HepG2 (cell line): ENCODE measurements at regions not wholly inside any gene's neighbourhood (a gene's known extent, or its start where the extent isn't known, plus 50 kb on each side); places are given as distances from the start of the nearest gene placed in this dataset.

ENCODE experiments used
- ADNP ChIP-seq: sonication (generic); formaldehyde crosslinking; IDR thresholded peaks from 2 replicates; pipeline ENCODE4 v1.4.0; 2020; ENCODE audit warnings: missing genetic modification reagents
- HDAC1 ChIP-seq: sonication (generic); formaldehyde crosslinking; IDR thresholded peaks from 2 replicates; pipeline ENCODE4 v1.5.1; 2020; ENCODE audit warnings: mild to moderate bottlenecking, missing genetic modification reagents
- IRF2 ChIP-seq: IDR thresholded peaks from 2 replicates; pipeline ENCODE4 v1.6.1; 2018; ENCODE audit warnings: missing genetic modification reagents, missing compliant biosample characterization
- KAT2B ChIP-seq: fragments of 150-350 bp; IDR thresholded peaks from 2 replicates; pipeline ENCODE4 v1.6.1; 2014; ENCODE audit warnings: low read depth, low read length, borderline replicate concordance
- PLRG1 ChIP-seq: fragments of 450-650 bp; conservative IDR thresholded peaks from 2 replicates; pipeline ENCODE4 v1.6.1; 2016
- POLR2AphosphoS5 ChIP-seq: IDR thresholded peaks from 2 replicates; pipeline ENCODE4 v1.6.1; 2012; ENCODE audit warnings: low read depth, low read length
- SNRNP70 ChIP-seq: fragments of 200-400 bp; formaldehyde crosslinking; IDR thresholded peaks from 2 replicates; pipeline ENCODE4 v1.6.1; 2017; ENCODE audit warnings: mild to moderate bottlenecking, low read depth, low read length, moderate library complexity
- ZFP37 ChIP-seq: sonication (generic); formaldehyde crosslinking; IDR thresholded peaks from 2 replicates; pipeline ENCODE4 v1.4.0; 2020; ENCODE audit warnings: missing genetic modification reagents, borderline replicate concordance
- ZMYM3 ChIP-seq: sonication (generic); formaldehyde crosslinking; IDR thresholded peaks from 2 replicates; pipeline ENCODE4 v1.5.1; 2020; ENCODE audit warnings: mild to moderate bottlenecking, missing genetic modification reagents
- ZNF142 ChIP-seq: sonication (generic); formaldehyde crosslinking; IDR thresholded peaks from 2 replicates; pipeline ENCODE4 v1.4.0; 2020; ENCODE audit warnings: missing genetic modification reagents
- ZNF280B ChIP-seq: sonication (generic); formaldehyde crosslinking; IDR thresholded peaks from 2 replicates; pipeline ENCODE4 v1.5.0; 2020; ENCODE audit warnings: missing genetic modification reagents, mild to moderate bottlenecking, borderline replicate concordance
- ZNF441 ChIP-seq: sonication (generic); formaldehyde crosslinking; IDR thresholded peaks from 2 replicates; pipeline ENCODE4 v1.7.0; 2021; ENCODE audit warnings: missing genetic modification reagents, borderline replicate concordance
- ZNF549 ChIP-seq: sonication (generic); formaldehyde crosslinking; IDR thresholded peaks from 2 replicates; pipeline ENCODE4 v1.5.0; 2020; ENCODE audit warnings: missing genetic modification reagents
- ZNF619 ChIP-seq: sonication (generic); formaldehyde crosslinking; IDR thresholded peaks from 2 replicates; pipeline ENCODE4 v1.4.0; 2020; ENCODE audit warnings: mild to moderate bottlenecking, missing genetic modification reagents
- ZNF777 ChIP-seq: sonication (generic); formaldehyde crosslinking; IDR thresholded peaks from 2 replicates; pipeline ENCODE4 v1.4.0; 2020; ENCODE audit warnings: missing genetic modification reagents
- ZSCAN21 ChIP-seq: sonication (generic); formaldehyde crosslinking; IDR thresholded peaks from 2 replicates; pipeline ENCODE4 v1.8.0; 2022; ENCODE audit warnings: mild to moderate bottlenecking, missing genetic modification reagents, moderate library complexity, borderline replicate concordance
- ZSCAN9 ChIP-seq: IDR thresholded peaks from 2 replicates; pipeline ENCODE4 v1.6.1; 2016; ENCODE audit warnings: borderline replicate concordance
- TF ChIP-seq, protein P1 (sequence below): sonication (generic); formaldehyde crosslinking; conservative IDR thresholded peaks from 2 replicates; pipeline ENCODE4 v1.8.0; 2022; ENCODE audit warnings: mild to moderate bottlenecking, moderate library complexity, missing genetic modification reagents
- TF ChIP-seq, protein P2 (sequence below): sonication (generic); formaldehyde crosslinking; IDR thresholded peaks from 2 replicates; pipeline ENCODE4 v1.4.0; 2020; ENCODE audit warnings: missing genetic modification reagents, borderline replicate concordance

GRCh38 chr7:96415293-96415940 is 93.5 kb upstream of the SLC25A13 start (continued):
- TF ChIP-seq ZNF142: 0 out of 2 replicates have a peak, but pooled peaks have one; percentile 47
- no peak for TF ChIP-seq POLR2AphosphoS5
- no peak for TF ChIP-seq ZNF280B (CRISPR knock-in tag)
- no peak for TF ChIP-seq ZNF549 (CRISPR knock-in tag)
- peak; percentile 67; the same call in 1 of the 2 replicates for TF ChIP-seq ZSCAN9 (CRISPR knock-in tag)
- TF ChIP-seq ZFP37 (CRISPR knock-in tag): no peak
- 0 out of 2 replicates have a peak, but pooled peaks have one; percentile 14 for TF ChIP-seq ADNP (CRISPR knock-in tag)
- TF ChIP-seq ZNF777 (CRISPR knock-in tag): 0 out of 2 replicates have a peak, but pooled peaks have one; percentile 39
- TF ChIP-seq IRF2 (CRISPR knock-in tag): peak; percentile 83; the same call in 1 of the 2 replicates
- peak; percentile 65; the same call in 1 of the 2 replicates for TF ChIP-seq ZSCAN21 (CRISPR knock-in tag)
- no peak for TF ChIP-seq PLRG1
- TF ChIP-seq, protein P1, sequence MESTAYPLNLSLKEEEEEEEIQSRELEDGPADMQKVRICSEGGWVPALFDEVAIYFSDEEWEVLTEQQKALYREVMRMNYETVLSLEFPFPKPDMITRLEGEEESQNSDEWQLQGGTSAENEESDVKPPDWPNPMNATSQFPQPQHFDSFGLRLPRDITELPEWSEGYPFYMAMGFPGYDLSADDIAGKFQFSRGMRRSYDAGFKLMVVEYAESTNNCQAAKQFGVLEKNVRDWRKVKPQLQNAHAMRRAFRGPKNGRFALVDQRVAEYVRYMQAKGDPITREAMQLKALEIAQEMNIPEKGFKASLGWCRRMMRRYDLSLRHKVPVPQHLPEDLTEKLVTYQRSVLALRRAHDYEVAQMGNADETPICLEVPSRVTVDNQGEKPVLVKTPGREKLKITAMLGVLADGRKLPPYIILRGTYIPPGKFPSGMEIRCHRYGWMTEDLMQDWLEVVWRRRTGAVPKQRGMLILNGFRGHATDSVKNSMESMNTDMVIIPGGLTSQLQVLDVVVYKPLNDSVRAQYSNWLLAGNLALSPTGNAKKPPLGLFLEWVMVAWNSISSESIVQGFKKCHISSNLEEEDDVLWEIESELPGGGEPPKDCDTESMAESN (CRISPR knock-in tag): no peak; the same call in 1 of the 2 replicates
- TF ChIP-seq, protein P2, sequence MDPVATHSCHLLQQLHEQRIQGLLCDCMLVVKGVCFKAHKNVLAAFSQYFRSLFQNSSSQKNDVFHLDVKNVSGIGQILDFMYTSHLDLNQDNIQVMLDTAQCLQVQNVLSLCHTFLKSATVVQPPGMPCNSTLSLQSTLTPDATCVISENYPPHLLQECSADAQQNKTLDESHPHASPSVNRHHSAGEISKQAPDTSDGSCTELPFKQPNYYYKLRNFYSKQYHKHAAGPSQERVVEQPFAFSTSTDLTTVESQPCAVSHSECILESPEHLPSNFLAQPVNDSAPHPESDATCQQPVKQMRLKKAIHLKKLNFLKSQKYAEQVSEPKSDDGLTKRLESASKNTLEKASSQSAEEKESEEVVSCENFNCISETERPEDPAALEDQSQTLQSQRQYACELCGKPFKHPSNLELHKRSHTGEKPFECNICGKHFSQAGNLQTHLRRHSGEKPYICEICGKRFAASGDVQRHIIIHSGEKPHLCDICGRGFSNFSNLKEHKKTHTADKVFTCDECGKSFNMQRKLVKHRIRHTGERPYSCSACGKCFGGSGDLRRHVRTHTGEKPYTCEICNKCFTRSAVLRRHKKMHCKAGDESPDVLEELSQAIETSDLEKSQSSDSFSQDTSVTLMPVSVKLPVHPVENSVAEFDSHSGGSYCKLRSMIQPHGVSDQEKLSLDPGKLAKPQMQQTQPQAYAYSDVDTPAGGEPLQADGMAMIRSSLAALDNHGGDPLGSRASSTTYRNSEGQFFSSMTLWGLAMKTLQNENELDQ (CRISPR knock-in tag): no peak
- TF ChIP-seq ZNF441 (CRISPR knock-in tag): peak; percentile 57; the same call in 1 of the 2 replicates
- TF ChIP-seq KAT2B: no peak
- peak; percentile 88 for TF ChIP-seq HDAC1 (CRISPR knock-in tag)
- TF ChIP-seq ZMYM3 (CRISPR knock-in tag): peak; percentile 84
- TF ChIP-seq SNRNP70: no peak
- no peak; the same call in 1 of the 2 replicates for TF ChIP-seq ZNF619 (CRISPR knock-in tag)
